HCT116 (cell line): ENCODE measurements at regions not wholly inside any gene's neighbourhood (a gene's known extent, or its start where the extent isn't known, plus 50 kb on each side); places are given as distances from the start of the nearest gene placed in this dataset.

Source experiments
- ATAC-seq: fragments of 200-7000 bp; cut with Tn5 transposase; 2 replicates; pipeline ENCODE4 v1.9.1; 2020; ENCODE audit warnings: mild to moderate bottlenecking, moderate library complexity
- BruUV-seq: library from RNA; stranded (reverse); fragments of 400-500 nt; replicated peaks from 2 replicates; lab custom pipeline; 2021; lab: Mats Ljungman, UMichigan
- CTCF ChIA-PET: fragments of 300-600 bp; sonication (Branson Sonifier 250); formaldehyde crosslinking; loops from one replicate; lab custom pipeline; 2021; ENCODE audit warnings: antibody characterized with exemption; lab: Charles Lee
- POLR2A ChIA-PET: fragments of 300-600, 350-600 bp; sonication (Branson Sonifier 250); formaldehyde crosslinking; loops from one replicate; lab custom pipeline; 2021; ENCODE audit warnings: antibody characterized with exemption; lab: Charles Lee
- RAD21 ChIA-PET, 2 experiments: fragments of 300-600 bp; sonication (Branson Sonifier 250); formaldehyde crosslinking; loops; one replicate each; lab custom pipeline; 2023; ENCODE audit warnings: low total read pairs in 2 of 2; ENCODE audit not compliant: uncharacterized antibody in 2 of 2, unreplicated experiment in 2 of 2, low non-redundant PET in 1 of 2; lab: Charles Lee
- DNase-seq: peaks from one replicate; pipeline ENCODE4 v3.0.0-alpha.2; 2010; ENCODE audit warnings: low read depth, low spot score
- H2AFZ ChIP-seq: fragments of 200-600 bp; shearing (Covaris generic), sonication (generic); 2 replicates; pipeline ENCODE4 v1.6.1; 2017; ENCODE audit warnings: low read depth, mixed run types, mixed read lengths, antibody characterized with exemption, low read length; ENCODE audit not compliant: poor library complexity, severe bottlenecking
- H3K27ac ChIP-seq: 2 replicates; pipeline ENCODE4 v1.5.1; 2012; ENCODE audit warnings: low read depth, low read length
- H3K27me3 ChIP-seq: fragments of 200-600 bp; sonication (generic); 2 replicates; pipeline ENCODE4 v1.6.1; 2016; ENCODE audit warnings: mixed run types, low read length, mixed read lengths; ENCODE audit not compliant: insufficient read depth
- H3K36me3 ChIP-seq, 2 experiments: fragments of 200-500 bp in 1 of 2; fragments of 200-600 bp in 1 of 2; sonication (Bioruptor generic) in 1 of 2; sonication (generic) in 1 of 2; 2 replicates each; pipeline versions ENCODE4 v1.5.1 to v1.6.1; 2014 to 2016; ENCODE audit warnings: low read length in 2 of 2, inconsistent platforms in 1 of 2, mixed read lengths in 1 of 2, mixed run types in 1 of 2; ENCODE audit not compliant: insufficient read depth in 2 of 2, control insufficient read depth in 1 of 2
- H3K4me1 ChIP-seq, 2 experiments: fragments of 200-600 bp in 1 of 2; sonication (generic) in 1 of 2; 2 replicates each; pipeline versions ENCODE4 v1.5.1 to v1.6.1; 2012 to 2017; ENCODE audit warnings: low read length in 2 of 2, inconsistent platforms in 1 of 2, mild to moderate bottlenecking in 1 of 2, mixed read lengths in 1 of 2, mixed run types in 1 of 2, moderate library complexity in 1 of 2; ENCODE audit not compliant: insufficient read depth in 2 of 2, control insufficient read depth in 1 of 2
- H3K4me2 ChIP-seq: fragments of 200-600 bp; sonication (generic); 2 replicates; pipeline ENCODE4 v1.6.1; 2017; ENCODE audit warnings: mixed run types, low read length, mixed read lengths
- H3K4me3 ChIP-seq, 2 experiments: fragments of 200-600 bp in 1 of 2; sonication (generic) in 1 of 2; replicated peaks in 1 of 2; 2 replicates each; pipeline ENCODE4 v1.5.1; 2011 to 2016; ENCODE audit warnings: low read length in 2 of 2, control low read depth in 1 of 2, low read depth in 1 of 2, mild to moderate bottlenecking in 1 of 2, mixed read lengths in 1 of 2, mixed run types in 1 of 2
- H3K79me2 ChIP-seq: fragments of 200-600 bp; sonication (generic); 2 replicates; pipeline ENCODE4 v1.6.1; 2017; ENCODE audit warnings: mild to moderate bottlenecking, mixed run types, low read length, moderate library complexity, mixed read lengths; ENCODE audit not compliant: insufficient read depth
- H3K9ac ChIP-seq: fragments of 200-600 bp; sonication (generic); 2 replicates; pipeline ENCODE4 v1.6.1; 2016; ENCODE audit warnings: low read length, mixed read lengths
- H3K9me2 ChIP-seq: fragments of 200-600 bp; sonication (generic), shearing (Covaris generic); 2 replicates; pipeline ENCODE4 v1.6.1; 2017; ENCODE audit warnings: mixed run types, mild to moderate bottlenecking, moderate library complexity; ENCODE audit not compliant: insufficient read depth
- H3K9me3 ChIP-seq, 2 experiments: fragments of 200-500 bp in 1 of 2; fragments of 200-600 bp in 1 of 2; sonication (Bioruptor generic) in 1 of 2; sonication (generic) in 1 of 2; 2 replicates each; pipeline ENCODE4 v1.6.1; 2014 to 2017; ENCODE audit warnings: low read length in 2 of 2, mixed read lengths in 2 of 2, inconsistent platforms in 1 of 2, low read depth in 1 of 2, mild to moderate bottlenecking in 1 of 2, mixed run types in 1 of 2, moderate library complexity in 1 of 2; ENCODE audit not compliant: control insufficient read depth in 1 of 2, insufficient read depth in 1 of 2
- H4K20me1 ChIP-seq: fragments of 200-600 bp; sonication (generic), shearing (Covaris generic); 2 replicates; pipeline ENCODE4 v1.6.1; 2017; ENCODE audit warnings: mixed run types, mild to moderate bottlenecking, moderate library complexity; ENCODE audit not compliant: insufficient read depth
- CEBPB ChIP-seq: IDR thresholded peaks from 2 replicates; pipeline ENCODE4 v1.6.1; 2012; ENCODE audit warnings: low read depth
- ELF1 ChIP-seq: IDR thresholded peaks from 2 replicates; pipeline ENCODE4 v1.6.1; 2012; ENCODE audit warnings: low read depth, borderline replicate concordance
- EZH2 ChIP-seq: fragments of 200-600 bp; sonication (generic); IDR thresholded peaks from 2 replicates; pipeline ENCODE4 v1.6.1; 2017; ENCODE audit warnings: antibody characterized with exemption, mixed run types
- EZH2phosphoT487 ChIP-seq: fragments of 200-600 bp; IDR thresholded peaks from 2 replicates; pipeline ENCODE4 v1.6.1; 2018; ENCODE audit warnings: antibody characterized with exemption, borderline replicate concordance
- POLR2A ChIP-seq: IDR thresholded peaks from 2 replicates; pipeline ENCODE4 v1.7.0; 2011; ENCODE audit warnings: borderline replicate concordance; ENCODE audit not compliant: insufficient read depth, insufficient read length; ENCODE audit errors: extremely low read depth
- POLR2AphosphoS5 ChIP-seq: IDR thresholded peaks from 2 replicates; pipeline ENCODE4 v1.6.1; 2011; ENCODE audit warnings: mild to moderate bottlenecking, low read depth, low read length, moderate library complexity
- RAD21 ChIP-seq: IDR thresholded peaks from 2 replicates; pipeline ENCODE4 v1.6.1; 2012; ENCODE audit warnings: low read depth, mild to moderate bottlenecking
- SIN3A ChIP-seq: IDR thresholded peaks from 2 replicates; pipeline ENCODE4 v1.6.1; 2012; ENCODE audit warnings: low read depth
- SP1 ChIP-seq: IDR thresholded peaks from 2 replicates; pipeline ENCODE4 v1.6.1; 2012; ENCODE audit warnings: low read depth
- SRF ChIP-seq: IDR thresholded peaks from 2 replicates; pipeline ENCODE4 v1.6.1; 2012; ENCODE audit warnings: low read depth
- TCF7L2 ChIP-seq: IDR thresholded peaks from 2 replicates; pipeline ENCODE4 v1.7.0; 2011; ENCODE audit warnings: borderline replicate concordance, inconsistent platforms; ENCODE audit not compliant: insufficient read depth, insufficient read length; ENCODE audit errors: extremely low read depth
- ZFX ChIP-seq: fragments of 450-650 bp; IDR thresholded peaks from 2 replicates; pipeline ENCODE4 v1.6.1; 2017
- ZNF274 ChIP-seq: fragments of 200-500 bp; sonication (Bioruptor generic); IDR thresholded peaks from 2 replicates; pipeline ENCODE4 v1.6.1; 2014; ENCODE audit warnings: mild to moderate bottlenecking, low read depth, low read length, inconsistent platforms
- intact Hi-C: fragments of 100-400 bp; cut with micrococcal nuclease; formaldehyde crosslinking; loops from 2 replicates; pipeline ENCODE4 v1.10.0; 2022
- TF ChIP-seq, protein P1 (sequence below): IDR thresholded peaks from 2 replicates; pipeline ENCODE4 v1.6.1; 2012; ENCODE audit warnings: low read depth
- TF ChIP-seq, protein P2 (sequence below), 3 experiments: fragments of 200-600 bp in 1 of 3; sonication (generic) in 1 of 3; IDR thresholded peaks in 2 of 3; conservative IDR thresholded peaks in 1 of 3; 2 replicates each; pipeline ENCODE4 v1.5.1; 2012 to 2017; ENCODE audit warnings: low read depth in 2 of 3, low read length in 2 of 3, antibody characterized with exemption in 1 of 3, borderline replicate concordance in 1 of 3, control low read depth in 1 of 3, mild to moderate bottlenecking in 1 of 3, mixed read lengths in 1 of 3, mixed run types in 1 of 3, moderate library complexity in 1 of 3; ENCODE audit not compliant: insufficient read depth in 1 of 3

DNA sequence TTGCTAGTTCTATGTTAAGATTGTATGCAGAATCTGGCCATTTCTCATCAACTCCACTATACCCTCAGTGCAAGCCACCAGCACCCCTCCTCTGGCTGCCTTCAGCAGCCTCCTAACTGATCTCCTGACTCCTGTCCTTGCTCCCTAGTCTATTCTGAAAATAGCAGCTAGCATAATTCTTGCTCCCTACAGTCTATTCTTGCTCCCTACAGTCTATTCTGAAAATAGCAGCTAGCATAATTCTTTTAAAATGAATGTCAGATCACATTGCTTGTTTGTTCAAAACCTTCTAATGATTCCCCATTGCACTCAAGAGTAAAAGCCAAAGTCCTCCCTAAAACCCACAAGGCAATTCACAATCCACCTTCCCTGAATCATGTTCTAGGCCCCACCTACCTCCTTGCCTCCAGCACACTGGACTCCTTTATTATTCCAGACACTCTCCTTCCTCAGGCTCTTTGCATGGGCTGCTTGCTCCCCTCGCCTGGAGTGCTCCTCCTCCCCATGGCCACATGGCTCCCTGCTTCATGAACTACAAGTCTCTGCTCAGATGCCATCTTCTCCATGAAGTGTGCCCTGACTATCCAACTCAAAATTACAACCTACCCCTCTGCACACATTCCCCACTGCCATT, 164.2 kb upstream of the TNFAIP3 start:
- Histone ChIP-seq H3K4me2 (no peak overlapping the region), H3K9ac (no peak overlapping the region), H3K4me3 (no peak overlapping the region), H3K27ac (no peak overlapping the region), H3K79me2 (no peaks in the 10 kb centered on the region), H3K27me3 (no peaks in the 10 kb centered on the region), H2AFZ (no peak overlapping the region), H4K20me1 (no peaks in the 10 kb centered on the region), H3K9me3 (no peaks in the 10 kb centered on the region), H3K9me2 (no peaks in the 10 kb centered on the region), H3K4me1 (peaks cover 0 to 8% of the 10 kb centered on the region in 2 experiments; a peak in 2 of 4 replicates), H3K36me3 (no peaks in the 10 kb centered on the region)
- ATAC-seq (no peak), DNase-seq (no peak)
- intact Hi-C loops = no loop called here
- BruUV-seq = no TSS peak
- CTCF ChIA-PET = no interaction called here
- POLR2A ChIA-PET = no interaction called here
- RAD21 ChIA-PET = no interaction called here
- no peak for TF ChIP-seq EZH2
- TF ChIP-seq ELF1 = no peak
- TF ChIP-seq SRF = no peak
- TF ChIP-seq SP1 = no peak
- TF ChIP-seq EZH2phosphoT487 = no peak
- no peak for TF ChIP-seq RAD21
- TF ChIP-seq POLR2A = no peak
- TF ChIP-seq POLR2AphosphoS5 = no peak
- TF ChIP-seq TCF7L2 = no peak
- TF ChIP-seq ZFX = no peak
- TF ChIP-seq ZNF274 = no peak
- no peak for TF ChIP-seq CEBPB
- TF ChIP-seq, protein P1, sequence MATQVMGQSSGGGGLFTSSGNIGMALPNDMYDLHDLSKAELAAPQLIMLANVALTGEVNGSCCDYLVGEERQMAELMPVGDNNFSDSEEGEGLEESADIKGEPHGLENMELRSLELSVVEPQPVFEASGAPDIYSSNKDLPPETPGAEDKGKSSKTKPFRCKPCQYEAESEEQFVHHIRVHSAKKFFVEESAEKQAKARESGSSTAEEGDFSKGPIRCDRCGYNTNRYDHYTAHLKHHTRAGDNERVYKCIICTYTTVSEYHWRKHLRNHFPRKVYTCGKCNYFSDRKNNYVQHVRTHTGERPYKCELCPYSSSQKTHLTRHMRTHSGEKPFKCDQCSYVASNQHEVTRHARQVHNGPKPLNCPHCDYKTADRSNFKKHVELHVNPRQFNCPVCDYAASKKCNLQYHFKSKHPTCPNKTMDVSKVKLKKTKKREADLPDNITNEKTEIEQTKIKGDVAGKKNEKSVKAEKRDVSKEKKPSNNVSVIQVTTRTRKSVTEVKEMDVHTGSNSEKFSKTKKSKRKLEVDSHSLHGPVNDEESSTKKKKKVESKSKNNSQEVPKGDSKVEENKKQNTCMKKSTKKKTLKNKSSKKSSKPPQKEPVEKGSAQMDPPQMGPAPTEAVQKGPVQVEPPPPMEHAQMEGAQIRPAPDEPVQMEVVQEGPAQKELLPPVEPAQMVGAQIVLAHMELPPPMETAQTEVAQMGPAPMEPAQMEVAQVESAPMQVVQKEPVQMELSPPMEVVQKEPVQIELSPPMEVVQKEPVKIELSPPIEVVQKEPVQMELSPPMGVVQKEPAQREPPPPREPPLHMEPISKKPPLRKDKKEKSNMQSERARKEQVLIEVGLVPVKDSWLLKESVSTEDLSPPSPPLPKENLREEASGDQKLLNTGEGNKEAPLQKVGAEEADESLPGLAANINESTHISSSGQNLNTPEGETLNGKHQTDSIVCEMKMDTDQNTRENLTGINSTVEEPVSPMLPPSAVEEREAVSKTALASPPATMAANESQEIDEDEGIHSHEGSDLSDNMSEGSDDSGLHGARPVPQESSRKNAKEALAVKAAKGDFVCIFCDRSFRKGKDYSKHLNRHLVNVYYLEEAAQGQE = no peak
- TF ChIP-seq SIN3A = no peak
- TF ChIP-seq, protein P2, sequence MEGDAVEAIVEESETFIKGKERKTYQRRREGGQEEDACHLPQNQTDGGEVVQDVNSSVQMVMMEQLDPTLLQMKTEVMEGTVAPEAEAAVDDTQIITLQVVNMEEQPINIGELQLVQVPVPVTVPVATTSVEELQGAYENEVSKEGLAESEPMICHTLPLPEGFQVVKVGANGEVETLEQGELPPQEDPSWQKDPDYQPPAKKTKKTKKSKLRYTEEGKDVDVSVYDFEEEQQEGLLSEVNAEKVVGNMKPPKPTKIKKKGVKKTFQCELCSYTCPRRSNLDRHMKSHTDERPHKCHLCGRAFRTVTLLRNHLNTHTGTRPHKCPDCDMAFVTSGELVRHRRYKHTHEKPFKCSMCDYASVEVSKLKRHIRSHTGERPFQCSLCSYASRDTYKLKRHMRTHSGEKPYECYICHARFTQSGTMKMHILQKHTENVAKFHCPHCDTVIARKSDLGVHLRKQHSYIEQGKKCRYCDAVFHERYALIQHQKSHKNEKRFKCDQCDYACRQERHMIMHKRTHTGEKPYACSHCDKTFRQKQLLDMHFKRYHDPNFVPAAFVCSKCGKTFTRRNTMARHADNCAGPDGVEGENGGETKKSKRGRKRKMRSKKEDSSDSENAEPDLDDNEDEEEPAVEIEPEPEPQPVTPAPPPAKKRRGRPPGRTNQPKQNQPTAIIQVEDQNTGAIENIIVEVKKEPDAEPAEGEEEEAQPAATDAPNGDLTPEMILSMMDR (IDR thresholded peaks at IDR 0.05 in 2 of 3, conservative IDR thresholded peaks at IDR 0.05 in 1 of 3; ENCODE audit: borderline replicate concordance in 1 of 3, insufficient read depth in 1 of 3, low read depth in 2 of 3, low read length in 2 of 3) = no peak
